ENCODE measurements at regions not wholly inside any gene's neighbourhood (a gene's known extent, or its start where the extent isn't known, plus 50 kb on each side); places are given as distances from the start of the nearest gene placed in this dataset.

DNA sequence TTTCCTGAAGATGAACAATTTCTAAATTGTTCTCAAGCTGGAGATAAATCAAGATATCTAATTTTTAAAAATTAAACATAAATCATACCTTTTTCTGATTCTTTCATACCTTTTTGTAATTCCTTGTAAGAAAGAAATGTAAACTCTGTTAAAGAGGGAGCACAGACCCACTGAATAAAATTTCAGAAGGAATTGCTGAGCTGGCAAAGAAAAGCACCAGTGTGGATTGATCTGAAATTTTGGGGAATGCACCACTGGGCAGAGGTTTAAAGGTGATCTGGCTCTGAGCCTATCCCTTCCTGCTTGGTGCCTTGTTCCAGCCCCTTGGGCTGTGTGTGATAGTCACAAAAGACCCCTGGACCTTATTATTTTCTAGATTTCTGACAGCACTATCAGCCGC, 118.3 kb upstream of the THSD7B start:
- FAIRE-seq (no peak), DNase-seq (ENCODE audit: low read depth, low spot score) (no peak), ATAC-seq (no peak)
- no peaks in the 10 kb centered on the region for H3K36me3 ChIP-seq (ENCODE audit: control insufficient read depth in 2 of 2, insufficient read depth in 2 of 2, low read length in 1 of 2)
- TF ChIP-seq IRF5 (IDR thresholded peaks at IDR 0.05; ENCODE audit: borderline replicate concordance), result no peak
- no peak for TF ChIP-seq RAD51 (IDR thresholded peaks at IDR 0.05)
- TF ChIP-seq EED (IDR thresholded peaks at IDR 0.05; ENCODE audit: low read depth), result no peak
- TF ChIP-seq RBBP5 (conservative IDR thresholded peaks at IDR 0.05), result no peak
- TF ChIP-seq POU2F2 (IDR thresholded peaks at IDR 0.05; ENCODE audit: borderline replicate concordance, low read depth, low read length), result no peak
- no peak for TF ChIP-seq YBX1 (IDR thresholded peaks at IDR 0.05)
- TF ChIP-seq USF1 (IDR thresholded peaks at IDR 0.05; ENCODE audit: borderline replicate concordance, extremely low read length, insufficient read depth, low read depth, low read length), result no peak
- TF ChIP-seq STAT1 (conservative IDR thresholded peaks at IDR 0.05), result no peak
- no peak for TF ChIP-seq NFXL1 (IDR thresholded peaks at IDR 0.05; ENCODE audit: borderline replicate concordance)
- no peak for TF ChIP-seq KDM1A (IDR thresholded peaks at IDR 0.05; ENCODE audit: borderline replicate concordance)
- TF ChIP-seq, protein P1, sequence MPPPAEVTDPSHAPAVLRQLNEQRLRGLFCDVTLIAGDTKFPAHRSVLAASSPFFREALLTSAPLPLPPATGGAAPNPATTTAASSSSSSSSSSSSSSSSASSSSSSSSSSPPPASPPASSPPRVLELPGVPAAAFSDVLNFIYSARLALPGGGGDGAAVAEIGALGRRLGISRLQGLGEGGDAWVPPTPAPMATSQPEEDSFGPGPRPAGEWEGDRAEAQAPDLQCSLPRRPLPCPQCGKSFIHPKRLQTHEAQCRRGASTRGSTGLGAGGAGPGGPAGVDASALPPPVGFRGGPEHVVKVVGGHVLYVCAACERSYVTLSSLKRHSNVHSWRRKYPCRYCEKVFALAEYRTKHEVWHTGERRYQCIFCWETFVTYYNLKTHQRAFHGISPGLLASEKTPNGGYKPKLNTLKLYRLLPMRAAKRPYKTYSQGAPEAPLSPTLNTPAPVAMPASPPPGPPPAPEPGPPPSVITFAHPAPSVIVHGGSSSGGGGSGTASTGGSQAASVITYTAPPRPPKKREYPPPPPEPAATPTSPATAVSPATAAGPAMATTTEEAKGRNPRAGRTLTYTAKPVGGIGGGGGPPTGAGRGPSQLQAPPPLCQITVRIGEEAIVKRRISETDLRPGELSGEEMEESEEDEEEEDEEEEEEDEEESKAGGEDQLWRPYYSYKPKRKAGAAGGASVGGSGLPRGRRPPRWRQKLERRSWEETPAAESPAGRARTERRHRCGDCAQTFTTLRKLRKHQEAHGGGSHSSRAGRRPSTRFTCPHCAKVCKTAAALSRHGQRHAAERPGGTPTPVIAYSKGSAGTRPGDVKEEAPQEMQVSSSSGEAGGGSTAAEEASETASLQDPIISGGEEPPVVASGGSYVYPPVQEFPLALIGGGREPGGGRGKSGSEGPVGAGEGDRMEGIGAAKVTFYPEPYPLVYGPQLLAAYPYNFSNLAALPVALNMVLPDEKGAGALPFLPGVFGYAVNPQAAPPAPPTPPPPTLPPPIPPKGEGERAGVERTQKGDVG (CRISPR knock-in tag; IDR thresholded peaks at IDR 0.05), result no peak
- intact Hi-C loops (cut with micrococcal nuclease; ENCODE audit: unreplicated experiment), result no loop called here
- no TSS peak for BruUV-seq (replicated peaks)
- H3K9ac ChIP-seq (ENCODE audit: control insufficient read depth, insufficient read depth, low read length), result no peak overlapping the region
- no peaks in the 10 kb centered on the region for H4K20me1 ChIP-seq (ENCODE audit: control insufficient read depth, insufficient read depth)
- POLR2A ChIA-PET, result no interaction called here
- H3K4me2 ChIP-seq (ENCODE audit: control insufficient read depth, insufficient read depth), result no peak overlapping the region
- no peak overlapping the region for H3K4me3 ChIP-seq
- no peaks in the 10 kb centered on the region for H3K4me1 ChIP-seq (ENCODE audit: control insufficient read depth, insufficient read depth, low read length)
- H2AFZ ChIP-seq (ENCODE audit: control insufficient read depth, low read depth, low read length), result no peak overlapping the region
- CTCF ChIA-PET, result no interaction called here
- no peaks in the 10 kb centered on the region for H3K9me3 ChIP-seq (replicated peaks; ENCODE audit: control insufficient read depth, insufficient read depth, low read length)
- no peaks in the 10 kb centered on the region for H3K79me2 ChIP-seq (ENCODE audit: control insufficient read depth, insufficient read depth, low read length)
- WGBS (ENCODE audit: insufficient coverage, insufficient replicate concordance, low lambda C conversion rate, missing lambda C conversion rate), result 100% methylated on average over 1 of the region's 1 CpG
- in situ Hi-C loops (cut with MboI), result no loop called here
- RAD21 ChIA-PET (ENCODE audit: unreplicated experiment), result no interaction called here
- H3K27ac ChIP-seq (ENCODE audit: control insufficient read depth, insufficient read depth), result no peak overlapping the region
- no peaks in the 10 kb centered on the region for H3K27me3 ChIP-seq (replicated peaks in 1 of 2; ENCODE audit: control insufficient read depth in 2 of 2, insufficient read depth in 2 of 2, low read length in 1 of 2)
- SMC1A ChIA-PET (ENCODE audit: uncharacterized antibody, unreplicated experiment), result no interaction called here

Measured in GM12878 (cell line).